K562 (cell line): ENCODE measurements at regions not wholly inside any gene's neighbourhood (a gene's known extent, or its start where the extent isn't known, plus 50 kb on each side); places are given as distances from the start of the nearest gene placed in this dataset.

Experiments used
- ATAC-seq: fragments of 200-7000 bp; cut with Tn5 transposase; 3 replicates; pipeline ENCODE4 v1.9.1; 2020; ENCODE audit warnings: moderate library complexity
- BruUV-seq: library from RNA; stranded (reverse); fragments of 400-500 nt; replicated peaks from 2 replicates; lab custom pipeline; 2021; lab: Mats Ljungman, UMichigan
- CTCF ChIA-PET: fragments of 300-600 bp; formaldehyde crosslinking; extraction: SDS; loops from one replicate; lab custom pipeline; 2021; ENCODE audit warnings: low intra/inter-chr PET ratio; lab: Yijun Ruan, JAX
- POLR2A ChIA-PET: fragments of 300-600, 350-650 bp; sonication (Branson Sonifier 250); formaldehyde crosslinking; extraction: SDS; loops from one replicate; lab custom pipeline; 2021; ENCODE audit warnings: antibody characterized with exemption, inconsistent platforms; lab: Yijun Ruan, JAX
- DNase-seq, 4 experiments: peaks; one replicate each; pipeline versions ENCODE4 v3.0.0 to v3.0.0-alpha.2; 2011 to 2018; ENCODE audit warnings: low spot score in 3 of 4, mixed read lengths in 3 of 4; ENCODE audit errors: extremely low read depth in 1 of 4
- FAIRE-seq: peaks from 2 replicates; lab custom pipeline; 2011; peaks lifted over from hg19 to GRCh38; lab: Jason Lieb, UNC
- H2AFZ ChIP-seq: 2 replicates; pipeline ENCODE4 v1.6.0; 2011; ENCODE audit warnings: low read depth, low read length, control low read depth, inconsistent platforms
- H3K27ac ChIP-seq: fragments of 200-600 bp; 3 replicates; pipeline ENCODE4 v1.8.0; 2011; ENCODE audit warnings: low read depth, mild to moderate bottlenecking, control low read depth, inconsistent platforms, low read length, moderate library complexity, mixed read lengths; ENCODE audit errors: extremely low read depth
- H3K27me3 ChIP-seq, 2 experiments: fragments of 300-600 bp in 1 of 2; 2 replicates in 1 of 2; 3 replicates in 1 of 2; pipeline versions ENCODE4 v1.6.0 to v1.8.0; 2011; ENCODE audit warnings: inconsistent platforms in 2 of 2, low read length in 2 of 2, mild to moderate bottlenecking in 1 of 2, mixed read lengths in 1 of 2, moderate library complexity in 1 of 2; ENCODE audit not compliant: control insufficient read depth in 2 of 2, insufficient read depth in 2 of 2
- H3K36me3 ChIP-seq: fragments of 300-600 bp; 3 replicates; pipeline ENCODE4 v1.8.0; 2011; ENCODE audit warnings: mild to moderate bottlenecking, low read length, inconsistent platforms; ENCODE audit not compliant: control insufficient read depth, insufficient read depth
- H3K4me1 ChIP-seq, 2 experiments: fragments of 200-600 bp in 1 of 2; replicated peaks in 1 of 2; 2 replicates in 1 of 2; 3 replicates in 1 of 2; pipeline versions ENCODE4 v1.5.1 to v1.8.0; 2011; ENCODE audit warnings: inconsistent platforms in 2 of 2, low read length in 2 of 2, mild to moderate bottlenecking in 1 of 2, mixed read lengths in 1 of 2, moderate library complexity in 1 of 2; ENCODE audit not compliant: control insufficient read depth in 2 of 2, insufficient read depth in 2 of 2
- H3K4me2 ChIP-seq: 2 replicates; pipeline ENCODE4 v1.6.1; 2011; ENCODE audit warnings: low read length, control low read depth, inconsistent platforms, mixed read lengths; ENCODE audit not compliant: insufficient read depth
- H3K4me3 ChIP-seq: fragments of 200-600 bp; sonication (generic), shearing (Covaris generic); 2 replicates; pipeline ENCODE4 v1.5.1; 2016; ENCODE audit warnings: control low read depth, inconsistent platforms
- H3K79me2 ChIP-seq: fragments of 200-600 bp; 3 replicates; pipeline ENCODE4 v1.8.0; 2011; ENCODE audit warnings: low read length, inconsistent platforms; ENCODE audit not compliant: control insufficient read depth, insufficient read depth
- H3K9ac ChIP-seq, 2 experiments: 2 replicates each; pipeline versions ENCODE4 v1.6.0 to v1.6.1; 2011; ENCODE audit warnings: low read depth in 2 of 2, low read length in 2 of 2, control low read depth in 1 of 2, inconsistent platforms in 1 of 2, mild to moderate bottlenecking in 1 of 2, mixed read lengths in 1 of 2; ENCODE audit not compliant: insufficient read depth in 1 of 2
- H3K9me1 ChIP-seq: one replicate; pipeline ENCODE4 v1.6.0; 2011; ENCODE audit warnings: inconsistent platforms, mild to moderate bottlenecking, low read length, moderate library complexity; ENCODE audit not compliant: control insufficient read depth, insufficient read depth
- H3K9me3 ChIP-seq: replicated peaks from 2 replicates; pipeline ENCODE4 v1.5.1; 2011; ENCODE audit warnings: low read depth, low read length, inconsistent platforms; ENCODE audit not compliant: control insufficient read depth, insufficient read depth
- H4K20me1 ChIP-seq: replicated peaks from 2 replicates; pipeline ENCODE4 v1.6.1; 2011; ENCODE audit warnings: low read length, inconsistent platforms, mixed read lengths; ENCODE audit not compliant: control insufficient read depth, insufficient read depth
- ARNT ChIP-seq, 2 experiments: fragments of 450-650 bp; IDR thresholded peaks; 2 replicates each; pipeline ENCODE4 v1.6.1; 2016; ENCODE audit warnings: mild to moderate bottlenecking in 1 of 2
- BRF1 ChIP-seq: IDR thresholded peaks from 3 replicates; pipeline ENCODE4 v1.6.1; 2011; ENCODE audit warnings: borderline replicate concordance, mild to moderate bottlenecking; ENCODE audit not compliant: insufficient read length; ENCODE audit errors: extremely low read depth
- ELF1 ChIP-seq: fragments of 200-800 bp; sonication (Bioruptor generic); IDR thresholded peaks from 2 replicates; pipeline ENCODE4 v1.6.1; 2016; ENCODE audit warnings: missing genetic modification characterization, missing compliant biosample characterization
- ELK3 ChIP-seq: fragments of 450-650 bp; formaldehyde crosslinking; IDR thresholded peaks from 2 replicates; pipeline ENCODE4 v1.4.0; 2020; ENCODE audit warnings: mild to moderate bottlenecking
- GATAD2A ChIP-seq: fragments of 450-650 bp; IDR thresholded peaks from 2 replicates; pipeline ENCODE4 v1.6.1; 2017
- HINFP ChIP-seq: fragments of 450-650 bp; conservative IDR thresholded peaks from 2 replicates; pipeline ENCODE4 v1.6.1; 2016; ENCODE audit warnings: missing genetic modification characterization, low read depth, mild to moderate bottlenecking, control low read depth, missing compliant biosample characterization
- MCM2 ChIP-seq: fragments of 450-650 bp; IDR thresholded peaks from 2 replicates; pipeline ENCODE4 v1.6.1; 2017; ENCODE audit warnings: low read depth, mild to moderate bottlenecking
- MECOM ChIP-seq: fragments of 250-450 bp; sonication (Bioruptor Pico); IDR thresholded peaks from 2 replicates; pipeline ENCODE4 v1.8.0; 2022; ENCODE audit warnings: inconsistent platforms
- MEF2D ChIP-seq: conservative IDR thresholded peaks from 2 replicates; pipeline ENCODE4 v1.6.1; 2016; ENCODE audit warnings: low read depth, missing genetic modification characterization, missing compliant biosample characterization
- NONO ChIP-seq, 2 experiments: fragments of 200-400 bp in 1 of 2; fragments of 450-650 bp in 1 of 2; formaldehyde crosslinking in 1 of 2; IDR thresholded peaks; 2 replicates each; pipeline ENCODE4 v1.6.1; 2017; ENCODE audit warnings: low read depth in 2 of 2, mild to moderate bottlenecking in 2 of 2, moderate library complexity in 2 of 2, low read length in 1 of 2
- POLR2A ChIP-seq: fragments of 450-650 bp; conservative IDR thresholded peaks from 2 replicates; pipeline ENCODE4 v1.6.1; 2016
- RBM25 ChIP-seq: fragments of 200-400 bp; formaldehyde crosslinking; IDR thresholded peaks from 2 replicates; pipeline ENCODE4 v1.6.1; 2018; ENCODE audit warnings: low read length, low read depth, moderate library complexity; ENCODE audit not compliant: severe bottlenecking
- SREBF2 ChIP-seq: sonication (generic); formaldehyde crosslinking; IDR thresholded peaks from 2 replicates; pipeline ENCODE4 v1.4.0; 2020; ENCODE audit warnings: mild to moderate bottlenecking, missing genetic modification reagents
- TCFL5 ChIP-seq: fragments of 250-450 bp; sonication (Bioruptor Pico); conservative IDR thresholded peaks from 2 replicates; pipeline ENCODE4 v1.6.1; 2021; ENCODE audit warnings: mild to moderate bottlenecking, moderate library complexity, matching md5 sums
- ZSCAN32 ChIP-seq: fragments of 450-650 bp; formaldehyde crosslinking; IDR thresholded peaks from 2 replicates; pipeline ENCODE4 v1.4.0; 2020; ENCODE audit warnings: mild to moderate bottlenecking, moderate library complexity
- WGBS: fragments of 100-300 bp; shearing (Covaris generic); methylation state at CpG from one replicate; pipeline ENCODE4 v1.1.6; 2016; ENCODE audit warnings: low coverage, mixed read lengths; ENCODE audit not compliant: insufficient coverage; ENCODE audit errors: missing lambda C conversion rate; 5-methylcytosine and 5-hydroxymethylcytosine counted together
- in situ Hi-C: fragments of 300-500 bp; cut with MboI; formaldehyde crosslinking; loops from 4 replicates; pipeline ENCODE4 v1.15.0; 2018; ENCODE audit warnings: inconsistent platforms, mixed read lengths
- intact Hi-C: fragments of 100-400 bp; cut with micrococcal nuclease; formaldehyde crosslinking; loops from 2 replicates; pipeline ENCODE4 v1.14.2; 2022

- H3K36me3 ChIP-seq: no peaks in the 10 kb centered on the region
- H4K20me1 ChIP-seq: no peaks in the 10 kb centered on the region
- no peak overlapping the region for H3K27ac ChIP-seq
- H3K4me1 ChIP-seq: no peaks in the 10 kb centered on the region
- in situ Hi-C loops (no loop called here), intact Hi-C loops (no loop called here)
- H3K9ac ChIP-seq: no peak overlapping the region
- H3K9me1 ChIP-seq: no peaks in the 10 kb centered on the region
- no peak overlapping the region for H3K4me3 ChIP-seq
- ATAC-seq (no peak), DNase-seq (no peak), FAIRE-seq (no peak)
- H2AFZ ChIP-seq: no peak overlapping the region
- no peak overlapping the region for H3K4me2 ChIP-seq
- no peaks in the 10 kb centered on the region for H3K79me2 ChIP-seq
- 2% methylated on average over 4 of the region's 4 CpGs for WGBS
- no TSS peak for BruUV-seq
- ChIA-PET POLR2A (interaction anchor here (0.5 kb wide), 1 partner anchor 10 kb away, joined by 3 read pairs; no protein-coding TSS in a partner anchor), CTCF (no interaction called here)
- H3K9me3 ChIP-seq: no peaks in the 10 kb centered on the region
- no peaks in the 10 kb centered on the region for H3K27me3 ChIP-seq
- TF ChIP-seq BRF1 (no peak), ARNT (IDR thresholded peaks at IDR 0.05) (no peak), TCFL5 (CRISPR knock-in tag) (no peak), HINFP (no peak), GATAD2A (no peak), MCM2 (no peak), NONO (IDR thresholded peaks at IDR 0.05; ENCODE audit: low read depth in 2 of 2, low read length in 1 of 2) (no peak), ELK3 (CRISPR knock-in tag) (no peak), SREBF2 (CRISPR knock-in tag) (no peak), ZSCAN32 (no peak), MECOM (CRISPR knock-in tag) (no peak), ELF1 (tag) (no peak), MEF2D (no peak), RBM25 (no peak), POLR2A (no peak)
Measured at GRCh38 chr16:54679531-54679930, 251.1 kb upstream of the IRX5 start.
